MCF 10A (cell line): ENCODE measurements at regions not wholly inside any gene's neighbourhood (a gene's known extent, or its start where the extent isn't known, plus 50 kb on each side); places are given as distances from the start of the nearest gene placed in this dataset.

Experiments
- BruUV-seq: library from RNA; stranded (reverse); fragments of 400-500 nt; replicated peaks from 2 replicates; lab custom pipeline; 2021; lab: Mats Ljungman, UMichigan
- CTCF ChIA-PET: fragments of 300-600 bp; sonication (Branson Sonifier 250); formaldehyde crosslinking; extraction: SDS; loops from one replicate; lab custom pipeline; 2021; ENCODE audit warnings: antibody characterized with exemption, inconsistent platforms; lab: Yijun Ruan, JAX
- POLR2A ChIA-PET: fragments of 300-600, 350-650 bp; sonication (Branson Sonifier 250); formaldehyde crosslinking; extraction: SDS; loops from one replicate; lab custom pipeline; 2020; ENCODE audit warnings: antibody characterized with exemption, inconsistent platforms; lab: Yijun Ruan, JAX
- DNase-seq: peaks from one replicate; pipeline ENCODE4 v3.0.0-alpha.2; 2018; ENCODE audit not compliant: unreplicated experiment
- H3K27ac Mint-ChIP-seq: one replicate; pipeline ENCODE4 v1.8.0; 2022; ENCODE audit warnings: mild to moderate bottlenecking, low read depth, mixed read lengths; ENCODE audit not compliant: unreplicated experiment
- H3K27me3 Mint-ChIP-seq: one replicate; pipeline ENCODE4 v1.8.0; 2022; ENCODE audit warnings: mixed read lengths; ENCODE audit not compliant: insufficient read depth, unreplicated experiment
- H3K36me3 Mint-ChIP-seq: one replicate; pipeline ENCODE4 v1.8.0; 2022; ENCODE audit warnings: mild to moderate bottlenecking, moderate library complexity, mixed read lengths; ENCODE audit not compliant: insufficient read depth, unreplicated experiment
- H3K4me1 Mint-ChIP-seq: one replicate; pipeline ENCODE4 v1.8.0; 2022; ENCODE audit warnings: mixed read lengths; ENCODE audit not compliant: insufficient read depth, unreplicated experiment
- H3K4me3 Mint-ChIP-seq: one replicate; pipeline ENCODE4 v1.8.0; 2022; ENCODE audit warnings: mild to moderate bottlenecking, moderate library complexity, mixed read lengths; ENCODE audit not compliant: unreplicated experiment
- H3K9me3 Mint-ChIP-seq: one replicate; pipeline ENCODE4 v1.8.0; 2022; ENCODE audit warnings: mixed read lengths; ENCODE audit not compliant: unreplicated experiment
- intact Hi-C: fragments of 100-400 bp; cut with micrococcal nuclease; formaldehyde crosslinking; loops from 2 replicates; pipeline ENCODE4 v1.14.1; 2022
- TF ChIP-seq, protein P1 (sequence below): fragments of 200-600 bp; IDR thresholded peaks from one replicate; pipeline ENCODE4 v1.8.0; 2022; ENCODE audit warnings: antibody characterized with exemption, mild to moderate bottlenecking; ENCODE audit not compliant: unreplicated experiment

DNA sequence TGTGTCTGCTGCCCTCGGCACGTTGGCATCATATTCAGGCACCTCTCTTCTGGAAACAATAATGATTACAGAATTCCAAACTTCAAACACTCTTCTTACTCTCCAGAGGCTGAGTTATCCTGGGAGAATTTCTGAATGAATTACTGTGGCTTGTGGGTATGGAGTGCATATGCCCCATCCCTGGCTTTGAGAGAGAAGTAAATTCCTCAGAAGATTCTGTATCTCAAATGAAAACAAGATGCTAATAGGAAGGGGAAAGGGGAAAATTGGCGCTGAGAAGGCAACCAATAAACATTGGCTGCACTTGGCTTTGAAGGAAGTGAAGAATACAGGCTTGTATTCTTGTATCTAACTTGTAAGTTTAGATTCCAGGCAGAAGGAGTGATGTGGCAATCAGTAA lies 132.0 kb upstream of the NOVA1 start:
- no peaks in the 10 kb centered on the region for H3K27me3 Mint-ChIP-seq
- H3K4me1 Mint-ChIP-seq, result no peaks in the 10 kb centered on the region
- no peaks in the 10 kb centered on the region for H3K9me3 Mint-ChIP-seq
- H3K4me3 Mint-ChIP-seq, result no peak overlapping the region
- no peak overlapping the region for H3K27ac Mint-ChIP-seq
- CTCF ChIA-PET, result no interaction called here
- no TSS peak for BruUV-seq
- no peak for DNase-seq
- intact Hi-C loops, result no loop called here
- POLR2A ChIA-PET, result no interaction called here
- TF ChIP-seq, protein P1, sequence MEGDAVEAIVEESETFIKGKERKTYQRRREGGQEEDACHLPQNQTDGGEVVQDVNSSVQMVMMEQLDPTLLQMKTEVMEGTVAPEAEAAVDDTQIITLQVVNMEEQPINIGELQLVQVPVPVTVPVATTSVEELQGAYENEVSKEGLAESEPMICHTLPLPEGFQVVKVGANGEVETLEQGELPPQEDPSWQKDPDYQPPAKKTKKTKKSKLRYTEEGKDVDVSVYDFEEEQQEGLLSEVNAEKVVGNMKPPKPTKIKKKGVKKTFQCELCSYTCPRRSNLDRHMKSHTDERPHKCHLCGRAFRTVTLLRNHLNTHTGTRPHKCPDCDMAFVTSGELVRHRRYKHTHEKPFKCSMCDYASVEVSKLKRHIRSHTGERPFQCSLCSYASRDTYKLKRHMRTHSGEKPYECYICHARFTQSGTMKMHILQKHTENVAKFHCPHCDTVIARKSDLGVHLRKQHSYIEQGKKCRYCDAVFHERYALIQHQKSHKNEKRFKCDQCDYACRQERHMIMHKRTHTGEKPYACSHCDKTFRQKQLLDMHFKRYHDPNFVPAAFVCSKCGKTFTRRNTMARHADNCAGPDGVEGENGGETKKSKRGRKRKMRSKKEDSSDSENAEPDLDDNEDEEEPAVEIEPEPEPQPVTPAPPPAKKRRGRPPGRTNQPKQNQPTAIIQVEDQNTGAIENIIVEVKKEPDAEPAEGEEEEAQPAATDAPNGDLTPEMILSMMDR, result no peak
- H3K36me3 Mint-ChIP-seq, result no peaks in the 10 kb centered on the region

DNA sequence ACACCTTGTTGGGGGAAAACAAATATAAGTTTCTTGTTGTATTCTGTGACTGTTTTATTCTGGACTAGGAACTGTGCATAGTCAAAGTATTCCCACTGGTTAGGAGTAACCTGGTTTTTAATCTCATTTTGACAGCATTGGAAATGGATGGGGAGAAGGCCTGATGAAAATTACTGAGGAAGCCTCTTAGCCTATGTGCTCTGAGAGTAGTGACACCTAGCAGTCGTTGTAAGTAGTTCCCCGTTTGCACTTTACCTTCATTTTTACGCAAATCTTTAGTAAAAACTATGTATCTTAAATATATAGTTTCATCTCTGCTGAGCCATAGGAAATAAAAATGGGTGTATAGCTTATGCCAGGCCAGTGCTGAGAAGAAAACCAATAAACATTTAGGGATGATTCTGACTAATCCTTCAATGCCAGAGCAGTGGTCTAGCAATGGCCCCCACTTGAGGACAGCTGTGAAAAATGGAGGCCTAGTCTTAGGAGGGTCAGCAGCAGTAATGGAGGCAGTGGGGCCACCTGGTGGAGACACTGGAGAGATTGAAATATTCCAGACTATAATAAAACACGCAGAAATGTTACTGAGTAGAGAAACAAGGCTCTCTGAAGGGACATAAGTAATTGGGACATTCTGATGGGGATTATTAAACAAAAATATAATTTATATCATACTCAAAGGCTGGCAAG lies 133.2 kb upstream of the NOVA1 start:
- no peaks in the 10 kb centered on the region for H3K4me1 Mint-ChIP-seq
- intact Hi-C loops, result no loop called here
- no peak overlapping the region for H3K4me3 Mint-ChIP-seq
- peak; percentile 1 for DNase-seq
- no peaks in the 10 kb centered on the region for H3K27me3 Mint-ChIP-seq
- ChIA-PET POLR2A (no interaction called here), CTCF (interaction anchor here (0.8 to 1.0 kb wide), 2 partner anchors 12 to 145 kb away, joined by 3 read pairs; no protein-coding TSS in a partner anchor)
- TF ChIP-seq, protein P1, result peak; percentile 13
- H3K27ac Mint-ChIP-seq, result no peak overlapping the region
- no TSS peak for BruUV-seq
- H3K36me3 Mint-ChIP-seq, result no peaks in the 10 kb centered on the region
- H3K9me3 Mint-ChIP-seq, result no peaks in the 10 kb centered on the region

DNA sequence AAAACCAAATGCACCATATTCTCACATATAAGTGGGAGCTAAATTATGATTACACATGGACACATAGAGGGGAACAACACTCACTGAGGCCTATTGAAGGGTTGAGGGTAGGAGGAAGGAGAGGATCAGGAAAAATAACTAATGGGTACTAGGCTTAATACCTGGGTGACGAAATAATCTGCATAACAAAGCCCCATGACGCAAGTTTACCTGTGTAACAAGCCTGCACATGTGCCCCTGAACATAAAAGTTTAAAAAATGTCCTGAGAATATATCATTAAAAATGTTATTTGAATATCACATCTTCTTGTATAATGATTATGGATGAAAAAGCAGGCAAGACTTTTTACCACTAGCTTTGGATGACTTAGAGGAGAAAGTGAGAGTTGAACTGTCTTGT lies 138.0 kb upstream of the NOVA1 start:
- no TSS peak for BruUV-seq
- no peaks in the 10 kb centered on the region for H3K9me3 Mint-ChIP-seq
- H3K27me3 Mint-ChIP-seq, result no peaks in the 10 kb centered on the region
- TF ChIP-seq, protein P1, result no peak
- no peaks in the 10 kb centered on the region for H3K4me1 Mint-ChIP-seq
- no peak for DNase-seq
- H3K4me3 Mint-ChIP-seq, result no peak overlapping the region
- ChIA-PET POLR2A (no interaction called here), CTCF (interaction anchor here (0.8 kb wide), 1 partner anchor 73 kb away, joined by 5 read pairs; no protein-coding TSS in a partner anchor)
- intact Hi-C loops, result no loop called here
- H3K27ac Mint-ChIP-seq, result no peak overlapping the region
- H3K36me3 Mint-ChIP-seq, result no peaks in the 10 kb centered on the region

DNA sequence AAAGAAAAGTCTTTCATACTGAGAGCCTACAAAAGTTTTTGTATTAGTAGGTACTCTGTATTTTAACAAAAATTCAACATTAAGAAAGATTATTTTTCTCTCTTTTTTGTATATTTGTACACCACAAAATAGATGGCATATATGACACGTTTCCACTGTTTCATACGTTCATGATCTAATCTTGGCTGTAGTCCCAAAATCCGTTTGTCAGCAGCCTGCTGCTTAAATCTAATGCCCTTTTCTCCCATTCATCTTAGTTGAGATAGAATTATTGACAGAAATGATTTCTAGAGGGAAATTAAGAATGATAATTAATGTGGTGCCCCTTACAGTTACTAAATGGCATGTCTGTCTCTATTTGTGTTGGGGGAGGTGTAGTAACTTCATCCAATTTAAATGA lies 140.7 kb upstream of the NOVA1 start:
- ChIA-PET CTCF (interaction anchor here (0.6 kb wide), 1 partner anchor 165 kb away, joined by 3 read pairs; no protein-coding TSS in a partner anchor), POLR2A (no interaction called here)
- intact Hi-C loops, result no loop called here
- Mint-ChIP-seq H3K36me3 (no peaks in the 10 kb centered on the region), H3K4me1 (no peaks in the 10 kb centered on the region), H3K27me3 (no peaks in the 10 kb centered on the region), H3K4me3 (no peak overlapping the region), H3K9me3 (no peaks in the 10 kb centered on the region), H3K27ac (no peak overlapping the region)
- peak; percentile 2 for DNase-seq
- BruUV-seq, result no TSS peak
- TF ChIP-seq, protein P1, result no peak
